ENCODE measurements at regions not wholly inside any gene's neighbourhood (a gene's known extent, or its start where the extent isn't known, plus 50 kb on each side); places are given as distances from the start of the nearest gene placed in this dataset.

DNA sequence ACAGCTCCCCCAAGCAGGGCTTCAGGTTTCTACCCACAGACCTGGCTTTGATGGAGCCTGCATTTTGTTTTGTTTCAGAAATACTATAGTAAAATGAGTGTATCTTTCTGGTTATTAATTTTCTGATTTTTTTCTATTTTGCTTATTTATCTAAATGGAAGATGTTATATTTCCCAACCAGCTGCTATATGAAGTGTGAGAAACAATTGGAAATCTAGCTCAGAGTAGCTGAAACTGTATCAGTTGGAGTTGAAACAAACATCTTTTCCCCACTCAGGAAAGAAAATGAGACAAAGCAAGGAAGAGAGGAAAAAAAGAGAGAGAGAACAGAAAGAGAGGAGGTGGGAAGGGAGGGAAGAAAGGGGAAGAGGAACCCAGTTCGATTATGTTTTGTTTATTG, 358.5 kb upstream of the ZNF507 start:
- TF ChIP-seq, protein P1, sequence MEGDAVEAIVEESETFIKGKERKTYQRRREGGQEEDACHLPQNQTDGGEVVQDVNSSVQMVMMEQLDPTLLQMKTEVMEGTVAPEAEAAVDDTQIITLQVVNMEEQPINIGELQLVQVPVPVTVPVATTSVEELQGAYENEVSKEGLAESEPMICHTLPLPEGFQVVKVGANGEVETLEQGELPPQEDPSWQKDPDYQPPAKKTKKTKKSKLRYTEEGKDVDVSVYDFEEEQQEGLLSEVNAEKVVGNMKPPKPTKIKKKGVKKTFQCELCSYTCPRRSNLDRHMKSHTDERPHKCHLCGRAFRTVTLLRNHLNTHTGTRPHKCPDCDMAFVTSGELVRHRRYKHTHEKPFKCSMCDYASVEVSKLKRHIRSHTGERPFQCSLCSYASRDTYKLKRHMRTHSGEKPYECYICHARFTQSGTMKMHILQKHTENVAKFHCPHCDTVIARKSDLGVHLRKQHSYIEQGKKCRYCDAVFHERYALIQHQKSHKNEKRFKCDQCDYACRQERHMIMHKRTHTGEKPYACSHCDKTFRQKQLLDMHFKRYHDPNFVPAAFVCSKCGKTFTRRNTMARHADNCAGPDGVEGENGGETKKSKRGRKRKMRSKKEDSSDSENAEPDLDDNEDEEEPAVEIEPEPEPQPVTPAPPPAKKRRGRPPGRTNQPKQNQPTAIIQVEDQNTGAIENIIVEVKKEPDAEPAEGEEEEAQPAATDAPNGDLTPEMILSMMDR (IDR thresholded peaks at IDR 0.05) = no peak
- no peak overlapping the region for H3K27ac Mint-ChIP-seq
- peaks cover 16% of the 10 kb centered on the region for H3K9me3 Mint-ChIP-seq
- DNase-seq = no peak
- H3K4me3 Mint-ChIP-seq = no peak overlapping the region
- no peaks in the 10 kb centered on the region for H3K4me1 Mint-ChIP-seq
- no peaks in the 10 kb centered on the region for H3K36me3 Mint-ChIP-seq (ENCODE audit: low read depth)
- H3K27me3 Mint-ChIP-seq (ENCODE audit: low read depth, poor library complexity) = peaks cover 5% of the 10 kb centered on the region

DNA sequence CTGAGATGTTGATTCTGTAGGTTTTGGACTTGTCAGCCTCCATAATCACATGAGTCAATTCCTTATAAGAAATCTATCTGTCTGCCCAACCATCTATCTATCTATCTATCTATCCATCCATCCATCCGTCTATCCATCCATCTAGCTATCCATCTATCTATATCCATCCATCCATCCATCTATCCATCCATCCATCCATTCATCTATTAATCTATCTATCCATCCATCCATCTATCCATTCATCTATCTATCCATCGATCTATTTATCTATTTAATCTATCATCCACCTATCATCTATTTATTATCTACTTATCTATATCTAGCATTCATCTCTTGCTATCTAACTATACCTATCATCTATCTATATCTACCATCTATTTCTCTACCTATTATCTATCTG, 357.2 kb upstream of the ZNF507 start:
- H3K4me1 Mint-ChIP-seq = no peaks in the 10 kb centered on the region
- no peak for DNase-seq
- peaks cover 5% of the 10 kb centered on the region for H3K27me3 Mint-ChIP-seq (ENCODE audit: low read depth, poor library complexity)
- H3K27ac Mint-ChIP-seq = no peak overlapping the region
- H3K36me3 Mint-ChIP-seq (ENCODE audit: low read depth) = no peaks in the 10 kb centered on the region
- peaks cover 16% of the 10 kb centered on the region for H3K9me3 Mint-ChIP-seq
- no peak overlapping the region for H3K4me3 Mint-ChIP-seq
- TF ChIP-seq, protein P1 (IDR thresholded peaks at IDR 0.05) = no peak

DNA sequence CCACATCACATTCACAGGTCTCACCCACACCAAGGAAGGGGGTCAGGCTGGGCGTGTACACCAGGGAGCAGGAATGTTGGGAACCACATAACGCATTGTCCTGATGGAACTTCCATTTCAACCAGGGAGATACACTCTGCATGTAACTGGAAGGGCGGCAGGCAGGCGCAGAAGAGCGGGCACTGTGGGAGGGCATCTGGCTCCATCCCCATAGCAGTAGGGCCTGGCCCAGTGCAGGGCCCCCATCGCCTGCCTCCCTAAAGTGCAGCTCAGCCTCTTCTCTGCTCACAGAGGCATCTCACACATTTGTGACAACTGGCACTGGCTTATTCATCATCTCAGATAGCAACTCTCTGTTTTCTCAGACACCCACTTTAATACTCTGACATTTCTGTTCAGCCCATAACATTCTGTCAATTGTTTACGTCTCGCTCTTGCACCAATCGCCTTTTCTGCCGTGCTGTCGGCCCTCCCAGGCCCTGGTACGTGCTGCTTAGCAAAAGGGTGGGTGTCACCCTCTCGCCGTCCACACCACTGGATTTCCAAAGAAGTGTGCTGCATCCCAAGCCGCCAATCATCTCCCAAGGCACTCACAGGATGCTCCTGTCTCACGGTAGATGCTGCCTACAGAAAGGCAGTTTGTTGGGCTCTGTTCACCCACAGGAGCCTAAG, 353.3 kb upstream of the ZNF507 start:
- Mint-ChIP-seq H3K4me3 (no peak overlapping the region), H3K27me3 (ENCODE audit: low read depth, poor library complexity) (peaks cover 5% of the 10 kb centered on the region), H3K9me3 (peaks cover 9% of the 10 kb centered on the region), H3K27ac (no peak overlapping the region), H3K36me3 (ENCODE audit: low read depth) (no peaks in the 10 kb centered on the region), H3K4me1 (no peaks in the 10 kb centered on the region)
- no peak for DNase-seq
- TF ChIP-seq, protein P1 (IDR thresholded peaks at IDR 0.05) = no peak

DNA sequence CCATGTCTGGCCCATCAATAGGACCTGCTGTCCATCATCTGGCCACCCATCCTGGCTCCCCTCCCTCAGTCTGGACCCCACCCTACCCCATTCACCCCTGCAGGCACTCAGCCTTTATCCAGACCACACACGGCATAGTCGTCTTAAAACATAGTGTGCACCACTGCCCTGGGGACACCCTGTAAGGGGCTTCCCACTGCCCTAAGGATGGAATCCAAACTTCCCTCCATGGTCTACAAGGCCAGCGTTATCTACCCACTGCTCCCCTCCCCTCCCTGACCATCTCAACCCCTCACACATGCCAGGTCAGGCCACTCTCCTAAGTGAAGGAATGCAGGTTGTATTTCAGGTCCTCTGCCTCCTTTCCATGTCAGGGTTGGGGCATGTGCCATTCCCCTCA, 352.7 kb upstream of the ZNF507 start:
- peaks cover 5% of the 10 kb centered on the region for H3K27me3 Mint-ChIP-seq (ENCODE audit: low read depth, poor library complexity)
- TF ChIP-seq, protein P1 (IDR thresholded peaks at IDR 0.05) = no peak
- no peaks in the 10 kb centered on the region for H3K36me3 Mint-ChIP-seq (ENCODE audit: low read depth)

DNA sequence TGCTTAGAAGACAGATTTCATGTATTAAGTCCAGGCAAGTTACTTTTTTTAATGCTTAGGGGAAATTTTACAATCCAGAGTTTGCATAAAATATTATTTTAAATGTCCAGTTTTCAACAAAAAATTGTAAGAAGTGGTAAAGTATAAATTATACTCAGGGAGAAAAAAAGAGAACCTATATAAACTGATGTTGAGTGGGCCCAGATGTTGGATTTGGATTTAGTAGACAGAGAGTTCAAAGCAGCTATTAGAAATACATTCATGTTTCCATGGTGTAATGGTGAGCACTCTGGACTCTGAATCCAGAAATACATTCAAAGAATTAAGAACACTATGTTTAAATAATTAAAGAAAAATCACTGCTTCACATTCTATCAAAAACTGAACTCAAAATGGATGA, 349.9 kb upstream of the ZNF507 start:
- no peak overlapping the region for H3K27ac Mint-ChIP-seq
- no peak overlapping the region for H3K4me3 Mint-ChIP-seq
- H3K4me1 Mint-ChIP-seq = no peaks in the 10 kb centered on the region
- TF ChIP-seq, protein P1 (IDR thresholded peaks at IDR 0.05) = no peak
- peaks cover 3% of the 10 kb centered on the region for H3K27me3 Mint-ChIP-seq (ENCODE audit: low read depth, poor library complexity)
- H3K9me3 Mint-ChIP-seq = peaks cover 8% of the 10 kb centered on the region
- no peaks in the 10 kb centered on the region for H3K36me3 Mint-ChIP-seq (ENCODE audit: low read depth)
- DNase-seq = no peak

More for the DNA sequence above, 352.7 kb upstream of the ZNF507 start:
- no peaks in the 10 kb centered on the region for H3K4me1 Mint-ChIP-seq
- H3K9me3 Mint-ChIP-seq = peaks cover 9% of the 10 kb centered on the region
- H3K27ac Mint-ChIP-seq = no peak overlapping the region
- no peak overlapping the region for H3K4me3 Mint-ChIP-seq
- DNase-seq = no peak

DNA sequence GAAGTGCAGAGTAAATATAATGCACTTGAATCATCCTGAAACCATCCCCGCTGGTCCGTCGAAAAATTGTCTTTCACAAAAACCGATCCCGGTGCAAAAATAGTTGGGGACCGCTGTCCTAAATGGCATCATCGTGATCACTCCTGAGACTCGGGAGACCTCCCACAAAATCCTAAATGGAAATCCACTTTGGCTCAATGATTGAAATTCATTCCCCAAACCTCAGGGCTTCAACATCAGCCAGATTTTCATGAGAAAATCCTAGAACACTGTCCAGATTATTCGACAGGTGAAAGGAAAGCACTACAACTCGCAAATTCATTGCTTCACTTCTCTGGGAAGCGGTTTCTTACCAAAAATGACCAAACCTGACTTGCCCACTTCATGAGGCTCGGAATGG, 335.3 kb upstream of the ZNF507 start:
- no peaks in the 10 kb centered on the region for H3K36me3 Mint-ChIP-seq (ENCODE audit: low read depth)
- H3K4me3 Mint-ChIP-seq = no peak overlapping the region
- H3K27ac Mint-ChIP-seq = no peak overlapping the region
- no peaks in the 10 kb centered on the region for H3K9me3 Mint-ChIP-seq
- TF ChIP-seq, protein P1 (IDR thresholded peaks at IDR 0.05) = no peak
- DNase-seq = no peak
- peaks cover 3% of the 10 kb centered on the region for H3K27me3 Mint-ChIP-seq (ENCODE audit: low read depth, poor library complexity)
- peaks cover 18% of the 10 kb centered on the region for H3K4me1 Mint-ChIP-seq

Measured in nephron progenitor cell (in vitro differentiated cells).